ENCODE measurements at regions not wholly inside any gene's neighbourhood (a gene's known extent, or its start where the extent isn't known, plus 50 kb on each side); places are given as distances from the start of the nearest gene placed in this dataset.

DNA sequence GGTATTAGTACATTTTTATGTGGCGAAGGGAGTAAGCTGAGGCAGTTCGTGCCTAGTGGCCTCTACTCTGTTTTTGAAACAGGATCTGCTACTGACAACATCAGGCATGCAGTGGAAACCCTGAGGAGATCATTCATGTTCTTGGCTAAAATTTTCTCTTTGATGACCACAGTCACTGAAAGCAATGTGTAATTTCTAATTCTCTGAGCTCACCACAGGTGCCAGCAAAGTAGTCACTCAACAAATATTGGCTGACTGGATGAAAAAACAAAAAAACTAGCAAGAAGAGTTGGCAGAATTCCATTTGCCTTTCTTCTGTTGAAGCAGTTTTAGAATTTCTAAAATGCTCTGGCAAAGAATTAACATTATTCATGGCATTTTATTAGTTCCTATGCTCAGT lies 176.5 kb upstream of the KCTD7 start:
- RAD21 ChIA-PET (ENCODE audit: unreplicated experiment) = no interaction called here
- POLR2A ChIA-PET = no interaction called here
- FAIRE-seq = no peak
- Histone ChIP-seq H3K79me2 (ENCODE audit: control insufficient read depth, insufficient read depth, low read length) (no peaks in the 10 kb centered on the region), H3K27ac (ENCODE audit: control insufficient read depth, insufficient read depth) (no peak overlapping the region), H3K4me1 (ENCODE audit: control insufficient read depth, insufficient read depth, low read length) (no peaks in the 10 kb centered on the region), H3K27me3 (replicated peaks in 1 of 2; ENCODE audit: control insufficient read depth in 2 of 2, insufficient read depth in 2 of 2, low read length in 1 of 2) (no peaks in the 10 kb centered on the region), H4K20me1 (ENCODE audit: control insufficient read depth, insufficient read depth) (no peaks in the 10 kb centered on the region), H2AFZ (ENCODE audit: control insufficient read depth, low read depth, low read length) (no peak overlapping the region), H3K4me2 (ENCODE audit: control insufficient read depth, insufficient read depth) (no peak overlapping the region), H3K4me3 (no peak overlapping the region), H3K36me3 (ENCODE audit: control insufficient read depth in 2 of 2, insufficient read depth in 2 of 2, low read length in 1 of 2) (no peaks in the 10 kb centered on the region), H3K9ac (ENCODE audit: control insufficient read depth, insufficient read depth, low read length) (no peak overlapping the region), H3K9me3 (replicated peaks; ENCODE audit: control insufficient read depth, insufficient read depth, low read length) (no peaks in the 10 kb centered on the region)
- 53% methylated on average over 2 of the region's 2 CpGs for WGBS (ENCODE audit: insufficient coverage, insufficient replicate concordance, low lambda C conversion rate, missing lambda C conversion rate)
- ATAC-seq = no peak
- in situ Hi-C loops (cut with MboI) (no loop called here), intact Hi-C loops (cut with micrococcal nuclease; ENCODE audit: unreplicated experiment) (no loop called here)
- TF ChIP-seq CREM (IDR thresholded peaks at IDR 0.05; ENCODE audit: low read depth) = no peak
- TF ChIP-seq YBX1 (IDR thresholded peaks at IDR 0.05) = no peak
- no peak for TF ChIP-seq CBX3 (IDR thresholded peaks at IDR 0.05; ENCODE audit: borderline replicate concordance, low read depth)
- TF ChIP-seq, protein P1, sequence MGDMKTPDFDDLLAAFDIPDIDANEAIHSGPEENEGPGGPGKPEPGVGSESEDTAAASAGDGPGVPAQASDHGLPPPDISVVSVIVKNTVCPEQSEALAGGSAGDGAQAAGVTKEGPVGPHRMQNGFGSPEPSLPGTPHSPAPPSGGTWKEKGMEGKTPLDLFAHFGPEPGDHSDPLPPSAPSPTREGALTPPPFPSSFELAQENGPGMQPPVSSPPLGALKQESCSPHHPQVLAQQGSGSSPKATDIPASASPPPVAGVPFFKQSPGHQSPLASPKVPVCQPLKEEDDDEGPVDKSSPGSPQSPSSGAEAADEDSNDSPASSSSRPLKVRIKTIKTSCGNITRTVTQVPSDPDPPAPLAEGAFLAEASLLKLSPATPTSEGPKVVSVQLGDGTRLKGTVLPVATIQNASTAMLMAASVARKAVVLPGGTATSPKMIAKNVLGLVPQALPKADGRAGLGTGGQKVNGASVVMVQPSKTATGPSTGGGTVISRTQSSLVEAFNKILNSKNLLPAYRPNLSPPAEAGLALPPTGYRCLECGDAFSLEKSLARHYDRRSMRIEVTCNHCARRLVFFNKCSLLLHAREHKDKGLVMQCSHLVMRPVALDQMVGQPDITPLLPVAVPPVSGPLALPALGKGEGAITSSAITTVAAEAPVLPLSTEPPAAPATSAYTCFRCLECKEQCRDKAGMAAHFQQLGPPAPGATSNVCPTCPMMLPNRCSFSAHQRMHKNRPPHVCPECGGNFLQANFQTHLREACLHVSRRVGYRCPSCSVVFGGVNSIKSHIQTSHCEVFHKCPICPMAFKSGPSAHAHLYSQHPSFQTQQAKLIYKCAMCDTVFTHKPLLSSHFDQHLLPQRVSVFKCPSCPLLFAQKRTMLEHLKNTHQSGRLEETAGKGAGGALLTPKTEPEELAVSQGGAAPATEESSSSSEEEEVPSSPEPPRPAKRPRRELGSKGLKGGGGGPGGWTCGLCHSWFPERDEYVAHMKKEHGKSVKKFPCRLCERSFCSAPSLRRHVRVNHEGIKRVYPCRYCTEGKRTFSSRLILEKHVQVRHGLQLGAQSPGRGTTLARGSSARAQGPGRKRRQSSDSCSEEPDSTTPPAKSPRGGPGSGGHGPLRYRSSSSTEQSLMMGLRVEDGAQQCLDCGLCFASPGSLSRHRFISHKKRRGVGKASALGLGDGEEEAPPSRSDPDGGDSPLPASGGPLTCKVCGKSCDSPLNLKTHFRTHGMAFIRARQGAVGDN (IDR thresholded peaks at IDR 0.05) = no peak
- no peak for TF ChIP-seq PAX5 (IDR thresholded peaks at IDR 0.05; ENCODE audit: borderline replicate concordance, low read depth, low read length)
- TF ChIP-seq, protein P2, sequence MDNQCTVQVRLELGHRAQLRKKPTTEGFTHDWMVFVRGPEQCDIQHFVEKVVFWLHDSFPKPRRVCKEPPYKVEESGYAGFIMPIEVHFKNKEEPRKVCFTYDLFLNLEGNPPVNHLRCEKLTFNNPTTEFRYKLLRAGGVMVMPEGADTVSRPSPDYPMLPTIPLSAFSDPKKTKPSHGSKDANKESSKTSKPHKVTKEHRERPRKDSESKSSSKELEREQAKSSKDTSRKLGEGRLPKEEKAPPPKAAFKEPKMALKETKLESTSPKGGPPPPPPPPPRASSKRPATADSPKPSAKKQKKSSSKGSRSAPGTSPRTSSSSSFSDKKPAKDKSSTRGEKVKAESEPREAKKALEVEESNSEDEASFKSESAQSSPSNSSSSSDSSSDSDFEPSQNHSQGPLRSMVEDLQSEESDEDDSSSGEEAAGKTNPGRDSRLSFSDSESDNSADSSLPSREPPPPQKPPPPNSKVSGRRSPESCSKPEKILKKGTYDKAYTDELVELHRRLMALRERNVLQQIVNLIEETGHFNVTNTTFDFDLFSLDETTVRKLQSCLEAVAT (IDR thresholded peaks at IDR 0.05) = no peak
- TF ChIP-seq, protein P3, sequence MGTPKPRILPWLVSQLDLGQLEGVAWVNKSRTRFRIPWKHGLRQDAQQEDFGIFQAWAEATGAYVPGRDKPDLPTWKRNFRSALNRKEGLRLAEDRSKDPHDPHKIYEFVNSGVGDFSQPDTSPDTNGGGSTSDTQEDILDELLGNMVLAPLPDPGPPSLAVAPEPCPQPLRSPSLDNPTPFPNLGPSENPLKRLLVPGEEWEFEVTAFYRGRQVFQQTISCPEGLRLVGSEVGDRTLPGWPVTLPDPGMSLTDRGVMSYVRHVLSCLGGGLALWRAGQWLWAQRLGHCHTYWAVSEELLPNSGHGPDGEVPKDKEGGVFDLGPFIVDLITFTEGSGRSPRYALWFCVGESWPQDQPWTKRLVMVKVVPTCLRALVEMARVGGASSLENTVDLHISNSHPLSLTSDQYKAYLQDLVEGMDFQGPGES (IDR thresholded peaks at IDR 0.05) = no peak
- no peak for TF ChIP-seq GABPA (IDR thresholded peaks at IDR 0.05; ENCODE audit: low read depth)
- TF ChIP-seq, protein P4, sequence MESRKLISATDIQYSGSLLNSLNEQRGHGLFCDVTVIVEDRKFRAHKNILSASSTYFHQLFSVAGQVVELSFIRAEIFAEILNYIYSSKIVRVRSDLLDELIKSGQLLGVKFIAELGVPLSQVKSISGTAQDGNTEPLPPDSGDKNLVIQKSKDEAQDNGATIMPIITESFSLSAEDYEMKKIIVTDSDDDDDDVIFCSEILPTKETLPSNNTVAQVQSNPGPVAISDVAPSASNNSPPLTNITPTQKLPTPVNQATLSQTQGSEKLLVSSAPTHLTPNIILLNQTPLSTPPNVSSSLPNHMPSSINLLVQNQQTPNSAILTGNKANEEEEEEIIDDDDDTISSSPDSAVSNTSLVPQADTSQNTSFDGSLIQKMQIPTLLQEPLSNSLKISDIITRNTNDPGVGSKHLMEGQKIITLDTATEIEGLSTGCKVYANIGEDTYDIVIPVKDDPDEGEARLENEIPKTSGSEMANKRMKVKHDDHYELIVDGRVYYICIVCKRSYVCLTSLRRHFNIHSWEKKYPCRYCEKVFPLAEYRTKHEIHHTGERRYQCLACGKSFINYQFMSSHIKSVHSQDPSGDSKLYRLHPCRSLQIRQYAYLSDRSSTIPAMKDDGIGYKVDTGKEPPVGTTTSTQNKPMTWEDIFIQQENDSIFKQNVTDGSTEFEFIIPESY (IDR thresholded peaks at IDR 0.05) = no peak
- no peak for TF ChIP-seq YY1 (IDR thresholded peaks at IDR 0.05; ENCODE audit: low read depth, low read length)
- TF ChIP-seq, protein P5, sequence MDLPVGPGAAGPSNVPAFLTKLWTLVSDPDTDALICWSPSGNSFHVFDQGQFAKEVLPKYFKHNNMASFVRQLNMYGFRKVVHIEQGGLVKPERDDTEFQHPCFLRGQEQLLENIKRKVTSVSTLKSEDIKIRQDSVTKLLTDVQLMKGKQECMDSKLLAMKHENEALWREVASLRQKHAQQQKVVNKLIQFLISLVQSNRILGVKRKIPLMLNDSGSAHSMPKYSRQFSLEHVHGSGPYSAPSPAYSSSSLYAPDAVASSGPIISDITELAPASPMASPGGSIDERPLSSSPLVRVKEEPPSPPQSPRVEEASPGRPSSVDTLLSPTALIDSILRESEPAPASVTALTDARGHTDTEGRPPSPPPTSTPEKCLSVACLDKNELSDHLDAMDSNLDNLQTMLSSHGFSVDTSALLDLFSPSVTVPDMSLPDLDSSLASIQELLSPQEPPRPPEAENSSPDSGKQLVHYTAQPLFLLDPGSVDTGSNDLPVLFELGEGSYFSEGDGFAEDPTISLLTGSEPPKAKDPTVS (IDR thresholded peaks at IDR 0.05; ENCODE audit: low read depth, low read length) = no peak
- CTCF ChIA-PET = no interaction called here
- no TSS peak for BruUV-seq (replicated peaks)
- SMC1A ChIA-PET (ENCODE audit: uncharacterized antibody, unreplicated experiment) = no interaction called here
- DNase-seq (ENCODE audit: low read depth, low spot score) = no peak

Measured in GM12878 (cell line).